GM18517 (cell line): ENCODE measurements at regions not wholly inside any gene's neighbourhood (a gene's known extent, or its start where the extent isn't known, plus 50 kb on each side); places are given as distances from the start of the nearest gene placed in this dataset.

Experiments used
- ATAC-seq: cut with Tn5 transposase; IDR thresholded peaks from one replicate; pipeline ENCODE4 v1.9.1; 2021; ENCODE audit warnings: mild to moderate bottlenecking, moderate library complexity; ENCODE audit not compliant: unreplicated experiment

DNA sequence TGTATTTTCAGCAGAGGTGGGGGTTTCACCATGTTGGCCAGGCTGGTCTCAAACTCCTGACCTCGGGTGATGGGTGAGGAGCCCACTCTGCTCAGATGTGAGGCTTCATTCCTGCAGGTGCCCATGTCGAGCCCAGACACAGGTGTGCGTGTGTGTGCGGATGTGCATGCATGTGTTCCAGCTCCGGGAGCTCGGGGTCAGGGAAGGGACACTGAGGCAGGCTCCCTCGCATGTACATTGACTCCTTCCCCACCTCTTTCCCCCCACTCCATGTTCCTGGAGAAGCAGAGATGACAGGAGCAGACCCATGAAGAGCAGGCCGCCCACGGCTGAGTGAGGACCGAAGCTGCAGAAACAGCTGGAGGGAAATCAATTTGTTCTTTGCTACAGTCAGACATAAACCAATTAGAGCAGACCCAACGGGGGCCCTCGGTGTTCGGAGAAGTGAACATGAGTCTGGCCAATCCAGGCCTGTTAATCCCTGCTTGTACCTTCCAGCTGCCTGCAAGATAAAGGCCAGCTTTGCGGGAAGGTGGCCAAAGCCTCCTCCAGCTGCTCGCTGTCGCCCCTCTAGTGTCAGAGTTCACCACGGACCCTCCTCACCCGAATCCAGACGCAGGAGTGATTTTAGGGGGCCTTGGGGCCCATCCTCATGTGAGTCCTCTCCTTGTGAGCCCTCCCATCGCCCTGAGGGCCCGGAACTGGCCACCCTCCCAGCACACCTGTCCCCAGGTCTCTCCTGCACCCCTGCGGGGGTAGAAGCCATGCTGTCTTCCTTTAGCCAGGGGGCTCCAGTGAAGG lies 321.0 kb upstream of the RTL1 start:
- no peak for ATAC-seq

DNA sequence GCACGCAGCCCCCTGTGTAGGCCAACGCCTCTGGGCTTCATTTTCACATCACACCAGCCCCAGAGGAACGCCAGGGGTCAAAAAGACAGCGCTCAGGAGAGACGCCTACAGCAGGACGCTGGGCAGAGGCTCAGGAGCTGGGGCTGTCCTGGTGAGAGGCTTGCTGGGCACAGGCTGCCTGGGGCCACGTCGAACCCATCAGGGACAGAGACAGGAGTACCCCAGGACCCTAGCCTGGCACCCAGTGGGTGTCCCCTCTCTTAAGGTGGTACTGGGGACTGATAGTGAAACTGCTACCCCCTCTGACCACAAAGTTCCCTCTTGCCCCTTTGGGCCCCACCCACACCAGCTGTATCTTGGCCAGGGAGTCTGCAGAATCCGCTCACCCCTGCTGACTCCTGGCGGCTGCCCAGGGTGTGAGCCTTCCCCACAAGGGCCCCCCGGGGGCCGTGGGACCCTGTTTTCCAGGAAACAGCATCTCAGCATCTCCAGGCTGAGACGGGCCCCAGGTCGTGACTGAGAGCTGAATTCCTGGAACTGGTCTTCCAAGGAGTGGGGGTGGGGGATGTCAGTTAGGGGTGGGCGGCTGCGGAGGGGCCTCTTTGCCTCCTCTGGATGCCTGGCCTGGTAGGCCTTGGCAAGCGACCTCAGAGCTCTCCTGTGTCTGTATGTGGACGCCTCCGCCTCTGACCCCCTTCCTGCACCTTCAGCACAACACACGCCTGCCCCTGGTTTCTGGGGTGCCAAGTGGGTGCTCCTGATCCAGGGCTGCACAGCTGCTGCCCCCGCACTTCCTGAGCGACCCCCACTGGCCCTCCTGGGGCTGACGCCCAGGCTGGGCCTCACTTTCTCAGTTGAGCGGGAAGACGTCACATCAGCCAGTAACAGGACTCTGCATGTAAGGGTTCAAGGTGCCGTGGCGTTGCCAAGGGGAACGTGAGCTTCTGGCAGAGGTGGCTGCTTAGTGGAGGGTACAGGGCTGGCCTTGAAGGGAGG lies 321.9 kb upstream of the RTL1 start:
- ATAC-seq, result no peak

DNA sequence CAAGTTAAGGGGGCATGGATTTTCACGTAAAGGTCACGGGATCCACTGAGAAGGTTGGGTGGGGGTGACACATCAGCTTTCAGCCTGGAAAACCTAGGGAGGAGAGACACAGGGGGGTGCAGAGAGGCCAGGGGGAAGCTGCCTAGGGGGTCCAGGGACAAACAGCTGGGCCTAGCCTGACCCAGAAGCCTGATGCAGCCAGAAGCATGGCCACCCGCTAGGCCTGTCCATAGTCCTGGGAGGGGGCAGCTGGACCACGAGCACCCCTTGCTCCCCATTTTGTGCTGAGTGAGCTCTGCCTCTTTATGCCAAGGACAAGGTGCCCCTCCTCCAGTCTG lies 322.7 kb upstream of the RTL1 start:
- ATAC-seq, result no peak

- no peak for ATAC-seq
Observed at GRCh38 chr14:101226603-101227425, 323.3 kb upstream of the RTL1 start.

- ATAC-seq, result no peak
Observed at GRCh38 chr14:101227611-101228594, 324.4 kb upstream of the RTL1 start.

GRCh38 chr14:101228949-101229541 lies 325.5 kb upstream of the RTL1 start:
- ATAC-seq, result no peak

- ATAC-seq, result no peak
Observed at GRCh38 chr14:101229666-101230065, 326.1 kb upstream of the RTL1 start.

DNA sequence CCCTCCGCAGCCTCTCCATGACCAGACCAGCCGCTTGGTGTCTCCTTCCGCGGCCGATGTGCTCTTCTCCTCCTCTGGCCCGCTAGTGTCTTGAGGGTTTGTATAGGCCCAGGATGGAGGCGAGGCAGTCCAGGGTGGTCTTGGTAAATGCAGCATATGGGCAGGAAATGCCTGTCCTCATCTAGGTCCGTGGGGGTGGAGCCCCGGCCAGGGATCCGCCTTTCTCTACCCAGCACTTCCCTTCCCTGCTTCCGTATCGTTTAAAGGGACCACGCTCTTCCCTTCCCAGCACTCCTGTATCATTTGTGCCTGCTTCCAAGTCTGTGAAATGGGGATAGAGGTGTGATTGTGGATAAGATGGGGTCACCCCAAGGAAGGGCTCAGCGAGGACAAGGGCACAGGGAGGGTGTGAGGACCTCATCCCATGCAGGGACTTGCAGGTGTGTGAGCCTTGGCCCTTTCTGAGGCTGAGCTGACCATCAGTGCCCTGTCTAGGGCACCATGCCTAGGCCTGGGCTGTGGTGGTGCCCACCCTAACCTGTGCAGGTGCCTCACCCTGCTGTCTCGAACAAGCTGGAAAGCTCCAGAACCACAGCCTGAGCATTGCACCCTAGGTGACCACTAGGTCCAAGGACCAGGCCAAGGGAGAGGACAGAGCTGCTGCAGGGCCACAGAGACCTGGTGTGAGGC lies 326.8 kb upstream of the RTL1 start:
- no peak for ATAC-seq

GRCh38 chr14:101230851-101231550 lies 327.5 kb upstream of the RTL1 start:
- ATAC-seq, result no peak

- ATAC-seq, result no peak
Observed at GRCh38 chr14:101231828-101232227, 328.3 kb upstream of the RTL1 start.

- no peak for ATAC-seq
Observed at GRCh38 chr14:101232340-101233020, 328.8 kb upstream of the DIO3 start.

DNA sequence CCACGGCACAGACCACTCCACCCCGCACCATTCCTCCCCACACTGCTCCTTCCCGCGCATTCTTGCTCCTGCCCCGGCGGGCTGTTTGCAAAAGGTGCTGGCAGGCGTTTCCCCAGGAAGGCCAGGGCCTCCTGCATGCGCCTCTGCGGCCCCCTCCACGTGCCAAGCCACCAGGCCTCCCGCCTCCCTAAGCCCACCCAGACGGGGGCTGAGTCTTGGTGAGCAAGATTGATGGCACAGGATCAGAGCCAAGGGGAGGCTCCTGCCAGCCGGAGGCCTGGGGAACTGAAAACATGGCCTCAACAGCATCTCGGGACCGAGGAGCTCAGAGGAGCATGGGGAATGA lies 328.3 kb upstream of the DIO3 start:
- no peak for ATAC-seq

GRCh38 chr14:101233391-101233790 lies 327.9 kb upstream of the DIO3 start:
- ATAC-seq, result no peak

DNA sequence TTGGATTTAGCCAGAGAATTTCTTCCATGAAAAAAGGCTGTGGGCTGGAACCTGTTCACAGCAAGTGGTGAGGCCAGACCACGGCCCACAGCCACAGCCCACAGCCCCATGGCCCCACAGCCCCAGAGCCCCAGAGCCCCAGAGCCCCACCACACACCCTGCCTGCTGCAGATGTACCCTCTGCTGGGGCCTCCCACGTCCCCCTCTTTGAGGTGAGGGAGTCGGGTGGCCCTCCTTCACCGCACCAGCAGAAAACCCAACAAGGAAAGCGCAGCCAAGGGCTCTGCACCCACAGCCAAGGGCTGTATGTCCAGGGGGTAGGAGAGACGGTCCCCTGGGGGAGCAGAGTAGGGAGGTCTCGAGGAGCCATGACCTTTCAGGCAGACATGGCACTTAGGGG lies 327.5 kb upstream of the DIO3 start:
- no peak for ATAC-seq

- ATAC-seq, result no peak
Observed at GRCh38 chr14:101234244-101234937, 326.9 kb upstream of the DIO3 start.

GRCh38 chr14:101234999-101235334 lies 326.3 kb upstream of the DIO3 start:
- ATAC-seq, result no peak

GRCh38 chr14:101235335-101236103 lies 325.8 kb upstream of the DIO3 start:
- ATAC-seq, result no peak
